GM12864 (cell line): ENCODE measurements at regions not wholly inside any gene's neighbourhood (a gene's known extent, or its start where the extent isn't known, plus 50 kb on each side); places are given as distances from the start of the nearest gene placed in this dataset.
A peak's percentile ranks its signal among the peaks of the same experiment; 100 is the strongest.

Source experiments
- DNase-seq: peaks from one replicate; pipeline ENCODE4 v3.0.0-alpha.2; 2011; ENCODE audit warnings: low read depth
- H3K4me3 ChIP-seq: 2 replicates; pipeline ENCODE4 v1.5.1; 2011; ENCODE audit warnings: mild to moderate bottlenecking, low read depth, low read length, control low read depth
- CTCF ChIP-seq: IDR thresholded peaks from 2 replicates; pipeline ENCODE4 v1.5.1; 2011; ENCODE audit warnings: low read depth, mild to moderate bottlenecking, moderate library complexity, low read length, control low read depth, inconsistent platforms; ENCODE audit errors: missing control alignments

DNA sequence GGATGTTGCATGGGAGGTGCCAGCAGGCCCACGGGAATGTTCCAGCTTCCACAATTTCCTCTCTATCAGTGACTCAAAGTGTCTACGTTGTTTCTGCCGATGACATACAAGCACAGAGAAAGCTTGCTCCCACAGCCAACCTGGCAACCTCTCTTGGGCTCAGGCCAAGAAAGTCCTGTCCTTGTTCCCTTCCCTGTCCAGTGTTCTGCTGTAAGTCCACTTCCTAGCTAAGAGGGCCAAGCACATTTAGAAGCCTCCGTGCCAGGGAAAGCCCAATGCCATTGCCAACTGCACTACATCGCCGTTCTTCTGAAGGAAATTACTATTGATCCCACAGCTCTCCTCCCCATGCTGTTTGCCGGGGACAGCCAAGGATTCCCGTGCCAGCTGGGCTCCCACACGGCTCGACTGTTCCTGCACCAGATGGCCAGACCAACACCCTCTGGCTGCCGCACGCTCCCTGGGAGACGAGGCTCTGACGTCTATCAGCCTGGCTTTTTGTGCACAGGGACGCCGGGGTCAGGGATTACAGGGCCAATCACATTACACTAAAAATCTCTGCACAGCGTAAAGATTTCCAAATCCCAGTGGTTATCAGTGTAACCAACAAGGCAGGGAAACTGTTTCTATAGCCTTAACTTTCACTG, 284.0 kb downstream of the BCOR start:
- no peak overlapping the region for H3K4me3 ChIP-seq
- no peak for DNase-seq
- no peak for TF ChIP-seq CTCF

GRCh38 chrX:39814391-39814790, 283.4 kb downstream of the BCOR start:
- no peak for DNase-seq
- no peak overlapping the region for H3K4me3 ChIP-seq
- peak; percentile 55 for TF ChIP-seq CTCF

DNA sequence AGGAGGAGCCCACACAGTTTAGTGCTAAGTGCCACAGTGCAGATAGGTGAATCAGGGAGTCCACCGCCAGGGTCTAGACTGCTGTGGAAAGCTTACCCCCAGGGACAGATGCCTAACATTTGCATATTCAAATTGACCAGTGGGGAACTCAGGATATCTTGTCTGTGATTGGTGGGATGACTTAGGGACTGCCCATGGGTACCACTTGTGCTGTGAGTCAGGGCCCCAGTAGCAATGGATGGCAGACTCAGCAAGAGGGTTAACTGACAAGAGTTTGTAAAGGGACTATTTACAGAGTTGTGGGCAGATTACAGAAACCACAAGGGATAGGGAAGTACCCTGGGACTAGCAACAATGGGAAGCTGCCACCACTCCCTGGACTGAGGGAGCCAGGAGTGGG, 282.1 kb downstream of the BCOR start:
- H3K4me3 ChIP-seq, result no peak overlapping the region
- no peak for TF ChIP-seq CTCF
- no peak for DNase-seq

DNA sequence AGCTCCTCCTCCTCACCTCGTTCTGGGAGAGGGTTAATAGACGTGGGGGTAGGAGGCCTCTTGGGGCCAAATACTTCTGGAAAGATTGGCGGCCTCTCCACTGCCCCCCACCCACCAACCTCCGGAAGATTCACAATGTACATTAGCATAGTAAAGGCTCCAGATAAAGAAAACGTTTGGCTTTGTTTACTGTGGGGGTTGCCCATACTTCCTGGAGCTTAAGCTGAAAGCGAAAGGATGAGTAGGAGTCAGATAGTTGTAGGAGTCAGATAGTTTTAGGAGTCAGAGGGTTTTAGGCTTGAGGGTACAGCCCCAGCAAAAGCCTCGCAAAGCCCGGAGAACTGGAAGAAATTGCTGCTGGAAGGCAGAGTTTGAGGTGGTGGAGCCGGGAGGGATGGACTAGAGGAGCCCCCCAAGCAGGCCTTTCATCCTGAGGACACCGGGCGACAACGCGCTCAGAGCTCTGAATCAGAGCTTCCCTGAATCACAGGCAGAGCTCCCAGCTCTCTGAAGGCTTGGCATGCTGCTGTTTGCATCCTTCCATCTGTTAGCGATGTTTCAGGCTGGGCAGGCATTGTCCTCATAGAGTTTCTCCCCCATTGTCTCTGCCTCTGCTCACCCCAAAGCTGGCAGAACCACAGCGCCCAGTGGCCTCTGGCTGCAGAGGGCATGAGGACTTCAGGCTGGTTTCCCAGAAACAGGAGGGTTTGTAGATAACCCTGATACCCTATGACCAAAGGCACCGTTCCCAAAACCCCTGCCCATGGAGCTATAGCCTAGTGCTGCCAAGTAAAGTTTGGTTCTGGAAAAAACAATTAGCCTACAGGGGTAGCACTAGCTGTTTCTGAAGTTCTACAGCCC, 280.7 kb downstream of the BCOR start:
- H3K4me3 ChIP-seq, result no peak overlapping the region
- DNase-seq, result no peak
- no peak for TF ChIP-seq CTCF

DNA sequence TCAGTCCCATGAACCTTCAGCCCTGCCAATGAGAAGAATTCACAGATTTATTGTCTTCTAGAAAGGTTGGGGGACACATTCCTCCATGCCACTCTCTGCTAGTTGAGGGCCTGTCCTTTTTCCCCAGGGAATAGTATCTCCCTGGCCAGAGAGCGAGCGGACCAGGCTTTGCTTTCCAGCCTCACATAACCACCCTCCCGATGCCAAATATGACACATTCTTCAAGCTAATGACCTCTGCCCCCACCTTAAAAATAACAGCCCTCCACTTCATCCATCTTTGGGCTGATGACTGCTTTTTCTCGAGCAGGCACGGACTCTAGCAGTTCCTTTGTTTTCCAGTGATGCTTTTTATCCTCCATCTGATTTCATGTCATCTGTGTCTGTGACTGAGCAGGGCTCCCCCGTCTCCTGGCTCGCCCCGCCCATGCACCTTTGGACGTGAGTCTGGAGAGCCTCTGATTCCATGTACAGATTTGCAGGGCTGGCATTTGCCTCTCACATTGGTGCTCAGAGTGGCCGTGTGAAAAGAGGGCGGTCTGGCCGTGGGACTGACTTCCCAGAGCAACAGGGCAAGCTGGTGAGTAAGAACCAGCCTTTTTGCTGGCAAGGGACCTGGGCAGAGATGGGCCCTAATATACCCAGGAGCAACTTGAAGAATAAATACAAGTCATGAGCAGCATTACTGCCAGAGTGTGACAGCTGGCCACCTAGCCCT, 279.8 kb downstream of the BCOR start:
- TF ChIP-seq CTCF, result no peak

DNA sequence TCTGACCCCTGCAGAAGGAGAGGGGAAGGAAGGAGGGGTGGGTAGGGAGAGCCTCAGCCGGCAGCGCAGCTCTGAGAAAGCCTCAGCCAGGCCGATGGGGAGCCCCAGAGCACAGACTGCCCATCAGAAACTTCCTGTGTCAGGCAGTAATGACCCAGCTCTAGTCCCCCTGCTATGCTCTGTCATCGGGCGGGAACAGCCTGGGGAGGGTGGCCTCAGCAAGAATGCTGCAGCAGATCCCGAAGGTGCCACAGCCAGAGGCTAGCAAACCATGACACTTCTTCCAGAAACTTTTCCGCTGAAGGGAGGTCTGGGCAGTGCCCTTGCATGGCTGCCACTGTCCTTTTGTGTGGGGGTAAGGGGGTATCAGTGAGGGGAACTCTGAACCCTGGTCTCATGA, 279.0 kb downstream of the BCOR start:
- no peak overlapping the region for H3K4me3 ChIP-seq
- TF ChIP-seq CTCF, result no peak
- DNase-seq, result no peak

More for the DNA sequence above, 279.8 kb downstream of the BCOR start:
- no peak for DNase-seq
- H3K4me3 ChIP-seq, result no peak overlapping the region
